ENCODE measurements at regions not wholly inside any gene's neighbourhood (a gene's known extent, or its start where the extent isn't known, plus 50 kb on each side); places are given as distances from the start of the nearest gene placed in this dataset.

- no peak for TF ChIP-seq CTCF (conservative IDR thresholded peaks at IDR 0.05)
- no peak overlapping the region for H3K27ac ChIP-seq
These were observed 477.1 kb upstream of the NR5A2 start for GRCh38 chr1:199550199-199551065.

- TF ChIP-seq CTCF (conservative IDR thresholded peaks at IDR 0.05): peak; percentile 90
- no peak overlapping the region for H3K27ac ChIP-seq
These were observed 475.4 kb upstream of the NR5A2 start for GRCh38 chr1:199551967-199552565.

GRCh38 chr1:199553104-199553503, 474.4 kb upstream of the NR5A2 start:
- TF ChIP-seq CTCF (conservative IDR thresholded peaks at IDR 0.05): no peak
- H3K27ac ChIP-seq: no peak overlapping the region

- TF ChIP-seq CTCF (conservative IDR thresholded peaks at IDR 0.05): no peak
- H3K27ac ChIP-seq: no peak overlapping the region
These were observed 466.2 kb upstream of the NR5A2 start for GRCh38 chr1:199561334-199561733.

- no peak for TF ChIP-seq CTCF (conservative IDR thresholded peaks at IDR 0.05)
These were observed 454.5 kb upstream of the NR5A2 start for GRCh38 chr1:199573047-199573446.

GRCh38 chr1:199574950-199575349, 452.6 kb upstream of the NR5A2 start:
- no peak overlapping the region for H3K27ac ChIP-seq
- TF ChIP-seq CTCF (conservative IDR thresholded peaks at IDR 0.05): no peak

More at GRCh38 chr1:199573047-199573446, 454.5 kb upstream of the NR5A2 start:
- H3K27ac ChIP-seq: peak overlapping the region; percentile 40

- no peak for TF ChIP-seq CTCF (conservative IDR thresholded peaks at IDR 0.05)
These were observed 447.2 kb upstream of the NR5A2 start for GRCh38 chr1:199580300-199580699.

More at GRCh38 chr1:199580300-199580699, 447.2 kb upstream of the NR5A2 start:
- no peak overlapping the region; the same call in 1 of the 2 replicates for H3K27ac ChIP-seq

Data from VCaP (cell line).